K562 (cell line): ENCODE measurements at regions not wholly inside any gene's neighbourhood (a gene's known extent, or its start where the extent isn't known, plus 50 kb on each side); places are given as distances from the start of the nearest gene placed in this dataset.

ENCODE experiments used
- ATAC-seq: fragments of 200-7000 bp; cut with Tn5 transposase; 3 replicates; pipeline ENCODE4 v1.9.1; 2020; ENCODE audit warnings: moderate library complexity
- BruUV-seq: library from RNA; stranded (reverse); fragments of 400-500 nt; replicated peaks from 2 replicates; lab custom pipeline; 2021; lab: Mats Ljungman, UMichigan
- CTCF ChIA-PET: fragments of 300-600 bp; formaldehyde crosslinking; extraction: SDS; loops from one replicate; lab custom pipeline; 2021; ENCODE audit warnings: low intra/inter-chr PET ratio; lab: Yijun Ruan, JAX
- POLR2A ChIA-PET: fragments of 300-600, 350-650 bp; sonication (Branson Sonifier 250); formaldehyde crosslinking; extraction: SDS; loops from one replicate; lab custom pipeline; 2021; ENCODE audit warnings: antibody characterized with exemption, inconsistent platforms; lab: Yijun Ruan, JAX
- DNase-seq, 4 experiments: peaks; one replicate each; pipeline versions ENCODE4 v3.0.0 to v3.0.0-alpha.2; 2011 to 2018; ENCODE audit warnings: low spot score in 3 of 4, mixed read lengths in 3 of 4; ENCODE audit errors: extremely low read depth in 1 of 4
- FAIRE-seq: peaks from 2 replicates; lab custom pipeline; 2011; peaks lifted over from hg19 to GRCh38; lab: Jason Lieb, UNC
- H2AFZ ChIP-seq: 2 replicates; pipeline ENCODE4 v1.6.0; 2011; ENCODE audit warnings: low read depth, low read length, control low read depth, inconsistent platforms
- H3K27ac ChIP-seq: fragments of 200-600 bp; 3 replicates; pipeline ENCODE4 v1.8.0; 2011; ENCODE audit warnings: low read depth, mild to moderate bottlenecking, control low read depth, inconsistent platforms, low read length, moderate library complexity, mixed read lengths; ENCODE audit errors: extremely low read depth
- H3K27me3 ChIP-seq, 2 experiments: fragments of 300-600 bp in 1 of 2; 2 replicates in 1 of 2; 3 replicates in 1 of 2; pipeline versions ENCODE4 v1.6.0 to v1.8.0; 2011; ENCODE audit warnings: inconsistent platforms in 2 of 2, low read length in 2 of 2, mild to moderate bottlenecking in 1 of 2, mixed read lengths in 1 of 2, moderate library complexity in 1 of 2; ENCODE audit not compliant: control insufficient read depth in 2 of 2, insufficient read depth in 2 of 2
- H3K36me3 ChIP-seq: fragments of 300-600 bp; 3 replicates; pipeline ENCODE4 v1.8.0; 2011; ENCODE audit warnings: mild to moderate bottlenecking, low read length, inconsistent platforms; ENCODE audit not compliant: control insufficient read depth, insufficient read depth
- H3K4me1 ChIP-seq, 2 experiments: fragments of 200-600 bp in 1 of 2; replicated peaks in 1 of 2; 2 replicates in 1 of 2; 3 replicates in 1 of 2; pipeline versions ENCODE4 v1.5.1 to v1.8.0; 2011; ENCODE audit warnings: inconsistent platforms in 2 of 2, low read length in 2 of 2, mild to moderate bottlenecking in 1 of 2, mixed read lengths in 1 of 2, moderate library complexity in 1 of 2; ENCODE audit not compliant: control insufficient read depth in 2 of 2, insufficient read depth in 2 of 2
- H3K4me2 ChIP-seq: 2 replicates; pipeline ENCODE4 v1.6.1; 2011; ENCODE audit warnings: low read length, control low read depth, inconsistent platforms, mixed read lengths; ENCODE audit not compliant: insufficient read depth
- H3K4me3 ChIP-seq: fragments of 200-600 bp; sonication (generic), shearing (Covaris generic); 2 replicates; pipeline ENCODE4 v1.5.1; 2016; ENCODE audit warnings: control low read depth, inconsistent platforms
- H3K79me2 ChIP-seq: fragments of 200-600 bp; 3 replicates; pipeline ENCODE4 v1.8.0; 2011; ENCODE audit warnings: low read length, inconsistent platforms; ENCODE audit not compliant: control insufficient read depth, insufficient read depth
- H3K9ac ChIP-seq, 2 experiments: 2 replicates each; pipeline versions ENCODE4 v1.6.0 to v1.6.1; 2011; ENCODE audit warnings: low read depth in 2 of 2, low read length in 2 of 2, control low read depth in 1 of 2, inconsistent platforms in 1 of 2, mild to moderate bottlenecking in 1 of 2, mixed read lengths in 1 of 2; ENCODE audit not compliant: insufficient read depth in 1 of 2
- H3K9me1 ChIP-seq: one replicate; pipeline ENCODE4 v1.6.0; 2011; ENCODE audit warnings: inconsistent platforms, mild to moderate bottlenecking, low read length, moderate library complexity; ENCODE audit not compliant: control insufficient read depth, insufficient read depth
- H3K9me3 ChIP-seq: replicated peaks from 2 replicates; pipeline ENCODE4 v1.5.1; 2011; ENCODE audit warnings: low read depth, low read length, inconsistent platforms; ENCODE audit not compliant: control insufficient read depth, insufficient read depth
- H4K20me1 ChIP-seq: replicated peaks from 2 replicates; pipeline ENCODE4 v1.6.1; 2011; ENCODE audit warnings: low read length, inconsistent platforms, mixed read lengths; ENCODE audit not compliant: control insufficient read depth, insufficient read depth
- FOXA3 ChIP-seq, 2 experiments: fragments of 450-650 bp in 1 of 2; sonication (generic) in 1 of 2; formaldehyde crosslinking; IDR thresholded peaks in 1 of 2; conservative IDR thresholded peaks in 1 of 2; 2 replicates each; pipeline versions ENCODE4 v1.4.0 to v1.8.0; 2020 to 2022; ENCODE audit warnings: mild to moderate bottlenecking in 2 of 2, missing genetic modification reagents in 1 of 2
- NFIC ChIP-seq: fragments of 450-650 bp; IDR thresholded peaks from 2 replicates; pipeline ENCODE4 v1.6.1; 2017; ENCODE audit warnings: mild to moderate bottlenecking, inconsistent platforms
- TCF7 ChIP-seq: sonication (generic); IDR thresholded peaks from 2 replicates; pipeline ENCODE4 v1.6.1; 2016; ENCODE audit warnings: antibody characterized with exemption, borderline replicate concordance
- WGBS: fragments of 100-300 bp; shearing (Covaris generic); methylation state at CpG from one replicate; pipeline ENCODE4 v1.1.6; 2016; ENCODE audit warnings: low coverage, mixed read lengths; ENCODE audit not compliant: insufficient coverage; ENCODE audit errors: missing lambda C conversion rate; 5-methylcytosine and 5-hydroxymethylcytosine counted together
- in situ Hi-C: fragments of 300-500 bp; cut with MboI; formaldehyde crosslinking; loops from 4 replicates; pipeline ENCODE4 v1.15.0; 2018; ENCODE audit warnings: inconsistent platforms, mixed read lengths
- intact Hi-C: fragments of 100-400 bp; cut with micrococcal nuclease; formaldehyde crosslinking; loops from 2 replicates; pipeline ENCODE4 v1.14.2; 2022
- TF ChIP-seq, protein P1 (sequence below): fragments of 450-650 bp; IDR thresholded peaks from 2 replicates; pipeline ENCODE4 v1.6.1; 2016; ENCODE audit warnings: low read depth, mild to moderate bottlenecking, moderate library complexity
- TF ChIP-seq, protein P2 (sequence below): sonication (generic); formaldehyde crosslinking; IDR thresholded peaks from 2 replicates; pipeline ENCODE4 v1.8.1; 2023; ENCODE audit warnings: mild to moderate bottlenecking, missing genetic modification reagents

DNA sequence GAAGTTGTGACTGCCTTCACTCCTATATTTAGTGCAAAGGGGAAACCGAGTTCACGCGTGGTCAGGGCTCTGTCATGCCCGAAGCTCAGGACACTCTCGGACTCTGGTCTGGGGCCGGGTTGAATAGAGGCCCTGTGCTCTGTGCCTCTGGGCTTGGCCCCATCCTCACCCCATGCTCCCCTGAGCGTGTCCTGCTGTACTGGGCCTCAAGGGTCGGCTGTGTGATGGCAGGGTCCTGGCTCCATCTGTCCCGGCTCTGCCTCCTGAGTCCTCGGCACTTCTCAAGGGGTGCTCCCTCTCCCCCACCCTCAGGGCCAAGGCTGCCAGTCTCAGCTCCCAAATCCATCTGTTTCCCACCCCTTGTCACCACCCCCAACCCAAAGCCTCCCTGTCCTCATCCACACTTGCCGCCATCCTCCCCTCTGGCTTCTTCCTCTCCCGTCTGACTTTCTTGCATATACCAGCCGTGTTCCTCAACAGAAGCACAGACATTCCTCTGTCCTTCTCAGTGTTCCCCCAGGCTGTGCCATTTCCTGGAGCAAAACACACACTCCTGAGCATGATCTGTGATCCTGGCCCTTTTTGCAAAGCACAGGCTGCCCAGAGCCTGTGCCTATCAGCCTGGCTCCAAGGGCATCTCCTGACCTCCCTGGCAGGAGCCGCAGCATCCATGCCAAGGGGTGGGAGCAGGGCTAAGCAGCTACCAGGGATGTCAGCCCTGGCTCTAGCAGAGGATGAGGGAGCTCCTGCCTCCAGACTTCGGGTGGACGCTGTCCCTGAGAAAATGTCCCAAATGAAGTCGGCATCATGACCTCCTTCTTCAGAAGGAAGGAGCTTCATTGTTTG lies 64.2 kb upstream of the OTOS start:
- FAIRE-seq (no peak), ATAC-seq (no peak), DNase-seq (no peak)
- BruUV-seq, result no TSS peak
- intact Hi-C loops (no loop called here), in situ Hi-C loops (no loop called here)
- H3K27me3 ChIP-seq, result peaks cover 4 to 47% of the 10 kb centered on the region in 2 experiments; a peak in 4 of 5 replicates
- ChIA-PET POLR2A (no interaction called here), CTCF (no interaction called here)
- H3K4me2 ChIP-seq, result no peak overlapping the region
- WGBS, result 2% methylated on average over 9 of the region's 17 CpGs
- H2AFZ ChIP-seq, result no peak overlapping the region
- H3K27ac ChIP-seq, result no peak overlapping the region
- H3K79me2 ChIP-seq, result no peaks in the 10 kb centered on the region
- H3K9ac ChIP-seq, result no peak overlapping the region
- H3K4me3 ChIP-seq, result no peak overlapping the region
- no peaks in the 10 kb centered on the region for H3K9me3 ChIP-seq
- H4K20me1 ChIP-seq, result no peaks in the 10 kb centered on the region
- H3K4me1 ChIP-seq, result no peaks in the 10 kb centered on the region
- no peaks in the 10 kb centered on the region for H3K36me3 ChIP-seq
- no peaks in the 10 kb centered on the region for H3K9me1 ChIP-seq
- TF ChIP-seq NFIC (no peak), TCF7 (no peak), FOXA3 (CRISPR knock-in tag; conservative IDR thresholded peaks at IDR 0.05 in 1 of 2, IDR thresholded peaks at IDR 0.05 in 1 of 2) (no peak)
- TF ChIP-seq, protein P1, sequence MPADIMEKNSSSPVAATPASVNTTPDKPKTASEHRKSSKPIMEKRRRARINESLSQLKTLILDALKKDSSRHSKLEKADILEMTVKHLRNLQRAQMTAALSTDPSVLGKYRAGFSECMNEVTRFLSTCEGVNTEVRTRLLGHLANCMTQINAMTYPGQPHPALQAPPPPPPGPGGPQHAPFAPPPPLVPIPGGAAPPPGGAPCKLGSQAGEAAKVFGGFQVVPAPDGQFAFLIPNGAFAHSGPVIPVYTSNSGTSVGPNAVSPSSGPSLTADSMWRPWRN, result no peak
- TF ChIP-seq, protein P2, sequence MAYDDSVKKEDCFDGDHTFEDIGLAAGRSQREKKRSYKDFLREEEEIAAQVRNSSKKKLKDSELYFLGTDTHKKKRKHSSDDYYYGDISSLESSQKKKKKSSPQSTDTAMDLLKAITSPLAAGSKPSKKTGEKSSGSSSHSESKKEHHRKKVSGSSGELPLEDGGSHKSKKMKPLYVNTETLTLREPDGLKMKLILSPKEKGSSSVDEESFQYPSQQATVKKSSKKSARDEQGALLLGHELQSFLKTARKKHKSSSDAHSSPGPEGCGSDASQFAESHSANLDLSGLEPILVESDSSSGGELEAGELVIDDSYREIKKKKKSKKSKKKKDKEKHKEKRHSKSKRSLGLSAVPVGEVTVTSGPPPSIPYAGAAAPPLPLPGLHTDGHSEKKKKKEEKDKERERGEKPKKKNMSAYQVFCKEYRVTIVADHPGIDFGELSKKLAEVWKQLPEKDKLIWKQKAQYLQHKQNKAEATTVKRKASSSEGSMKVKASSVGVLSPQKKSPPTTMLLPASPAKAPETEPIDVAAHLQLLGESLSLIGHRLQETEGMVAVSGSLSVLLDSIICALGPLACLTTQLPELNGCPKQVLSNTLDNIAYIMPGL (CRISPR knock-in tag), result no peak
